Hepatocyte (in vitro differentiated cells): ENCODE measurements at regions not wholly inside any gene's neighbourhood (a gene's known extent, or its start where the extent isn't known, plus 50 kb on each side); places are given as distances from the start of the nearest gene placed in this dataset.

Experiments
- CTCF ChIP-seq: fragments of 200-600 bp; sonication (generic); IDR thresholded peaks from 2 replicates; pipeline ENCODE4 v1.5.1; 2016; ENCODE audit warnings: antibody characterized with exemption, mild to moderate bottlenecking; ENCODE audit not compliant: poor library complexity
- EZH2 ChIP-seq: fragments of 200-600 bp; sonication (generic); IDR thresholded peaks from 2 replicates; pipeline ENCODE4 v1.6.1; 2016; ENCODE audit warnings: antibody characterized with exemption, mild to moderate bottlenecking, borderline replicate concordance

- TF ChIP-seq CTCF (peak; percentile 71), EZH2 (no peak)
Observed at GRCh38 chr1:71196685-71197084, 115.8 kb upstream of the ZRANB2 start.
